Hepatocyte (in vitro differentiated cells): ENCODE measurements at regions not wholly inside any gene's neighbourhood (a gene's known extent, or its start where the extent isn't known, plus 50 kb on each side); places are given as distances from the start of the nearest gene placed in this dataset.
A peak's percentile ranks its signal among the peaks of the same experiment; 100 is the strongest.

Experiments used
- DNase-seq: peaks from one replicate; pipeline ENCODE4 v3.0.0-alpha.2; 2016; ENCODE audit warnings: low spot score
- H2AFZ ChIP-seq: fragments of 200-600 bp; sonication (generic); 2 replicates; pipeline ENCODE4 v1.6.0; 2016; ENCODE audit warnings: antibody characterized with exemption, mild to moderate bottlenecking
- H3K27ac ChIP-seq: fragments of 200-600 bp; sonication (generic); 2 replicates; pipeline ENCODE4 v1.5.1; 2016; ENCODE audit warnings: mild to moderate bottlenecking
- H3K27me3 ChIP-seq: fragments of 200-600 bp; sonication (generic); 2 replicates; pipeline ENCODE4 v1.6.1; 2016
- H3K36me3 ChIP-seq: fragments of 200-600 bp; sonication (generic); replicated peaks from 2 replicates; pipeline ENCODE4 v1.5.1; 2016; ENCODE audit warnings: low read depth; ENCODE audit not compliant: insufficient read depth
- H3K4me1 ChIP-seq: fragments of 200-600 bp; sonication (generic); 2 replicates; pipeline ENCODE4 v1.5.1; 2016; ENCODE audit warnings: mild to moderate bottlenecking, moderate library complexity; ENCODE audit not compliant: insufficient read depth
- H3K4me2 ChIP-seq: fragments of 200-600 bp; sonication (generic); 2 replicates; pipeline ENCODE4 v1.6.0; 2016
- H3K4me3 ChIP-seq: fragments of 200-600 bp; sonication (generic); 2 replicates; pipeline ENCODE4 v1.5.1; 2016; ENCODE audit warnings: mild to moderate bottlenecking
- H3K79me2 ChIP-seq: fragments of 200-600 bp; sonication (generic); 2 replicates; pipeline ENCODE4 v1.6.0; 2017; ENCODE audit warnings: mild to moderate bottlenecking
- H3K9me2 ChIP-seq: fragments of 200-600 bp; sonication (generic); replicated peaks from 2 replicates; pipeline ENCODE4 v1.6.0; 2017; ENCODE audit warnings: mild to moderate bottlenecking; ENCODE audit not compliant: insufficient read depth
- H3K9me3 ChIP-seq: fragments of 200-600 bp; sonication (generic); 2 replicates; pipeline ENCODE4 v1.5.1; 2016; ENCODE audit warnings: low read depth, mild to moderate bottlenecking
- H4K20me1 ChIP-seq: fragments of 200-600 bp; sonication (generic); 2 replicates; pipeline ENCODE4 v1.6.0; 2016; ENCODE audit warnings: mild to moderate bottlenecking; ENCODE audit not compliant: insufficient read depth, poor library complexity, severe bottlenecking
- CTCF ChIP-seq: fragments of 200-600 bp; sonication (generic); IDR thresholded peaks from 2 replicates; pipeline ENCODE4 v1.5.1; 2016; ENCODE audit warnings: antibody characterized with exemption, mild to moderate bottlenecking; ENCODE audit not compliant: poor library complexity
- EZH2 ChIP-seq: fragments of 200-600 bp; sonication (generic); IDR thresholded peaks from 2 replicates; pipeline ENCODE4 v1.6.1; 2016; ENCODE audit warnings: antibody characterized with exemption, mild to moderate bottlenecking, borderline replicate concordance
- EZH2phosphoT487 ChIP-seq: fragments of 200-600 bp; sonication (generic); IDR thresholded peaks from one replicate; pipeline ENCODE4 v1.6.1; 2018; ENCODE audit warnings: antibody characterized with exemption, mild to moderate bottlenecking, low read depth, moderate library complexity; ENCODE audit not compliant: unreplicated experiment, severe bottlenecking
- WGBS: methylation state at CpG from one replicate; pipeline ENCODE4 v1.1.6; 2016; ENCODE audit warnings: low lambda C conversion rate; ENCODE audit errors: missing lambda C conversion rate; 5-methylcytosine and 5-hydroxymethylcytosine counted together

- H3K4me2 ChIP-seq = no peak overlapping the region
- H2AFZ ChIP-seq = no peak overlapping the region
- H3K79me2 ChIP-seq = no peaks in the 10 kb centered on the region
- no peaks in the 10 kb centered on the region for H3K9me2 ChIP-seq
- H3K4me1 ChIP-seq = no peaks in the 10 kb centered on the region
- no peaks in the 10 kb centered on the region for H3K36me3 ChIP-seq
- H3K27ac ChIP-seq = no peak overlapping the region
- 84% methylated on average over 12 of the region's 12 CpGs for WGBS
- no peak overlapping the region for H3K4me3 ChIP-seq
- no peak for DNase-seq
- H3K9me3 ChIP-seq = no peaks in the 10 kb centered on the region
- no peaks in the 10 kb centered on the region for H3K27me3 ChIP-seq
- H4K20me1 ChIP-seq = no peaks in the 10 kb centered on the region
- TF ChIP-seq EZH2phosphoT487 (no peak), EZH2 (no peak), CTCF (no peak)
Measured at GRCh38 chr2:105544591-105545377, 145.9 kb upstream of the FHL2 start.

GRCh38 chr2:105541189-105542050, 142.6 kb upstream of the FHL2 start:
- no peaks in the 10 kb centered on the region for H3K79me2 ChIP-seq
- no peaks in the 10 kb centered on the region for H4K20me1 ChIP-seq
- DNase-seq = peak; percentile 25
- H3K9me2 ChIP-seq = no peaks in the 10 kb centered on the region
- H3K36me3 ChIP-seq = no peaks in the 10 kb centered on the region
- H3K4me3 ChIP-seq = no peak overlapping the region
- H3K27me3 ChIP-seq = no peaks in the 10 kb centered on the region
- no peaks in the 10 kb centered on the region for H3K4me1 ChIP-seq
- 80% methylated on average over 13 of the region's 13 CpGs for WGBS
- no peaks in the 10 kb centered on the region for H3K9me3 ChIP-seq
- H3K4me2 ChIP-seq = no peak overlapping the region
- H3K27ac ChIP-seq = no peak overlapping the region
- no peak for TF ChIP-seq EZH2
- TF ChIP-seq EZH2phosphoT487 = no peak
- no peak for TF ChIP-seq CTCF
- no peak overlapping the region for H2AFZ ChIP-seq

GRCh38 chr2:105540642-105541041, 141.8 kb upstream of the FHL2 start:
- Histone ChIP-seq H3K4me1 (no peaks in the 10 kb centered on the region), H3K36me3 (no peaks in the 10 kb centered on the region), H3K4me3 (no peak overlapping the region), H3K27ac (no peak overlapping the region), H3K4me2 (no peak overlapping the region), H3K27me3 (no peaks in the 10 kb centered on the region), H4K20me1 (no peaks in the 10 kb centered on the region), H2AFZ (no peak overlapping the region), H3K9me2 (no peaks in the 10 kb centered on the region), H3K79me2 (no peaks in the 10 kb centered on the region), H3K9me3 (no peaks in the 10 kb centered on the region)
- no peak for DNase-seq
- TF ChIP-seq EZH2 (no peak), EZH2phosphoT487 (no peak), CTCF (no peak)
- WGBS = 39% methylated on average over 2 of the region's 2 CpGs
